ENCODE measurements at regions not wholly inside any gene's neighbourhood (a gene's known extent, or its start where the extent isn't known, plus 50 kb on each side); places are given as distances from the start of the nearest gene placed in this dataset.

- POLR2A ChIA-PET = no interaction called here
- H3K4me1 ChIP-seq (ENCODE audit: control insufficient read depth, insufficient read depth, low read length) = no peaks in the 10 kb centered on the region
- H3K36me3 ChIP-seq (ENCODE audit: control insufficient read depth in 2 of 2, insufficient read depth in 1 of 2, low read length in 2 of 2) = no peaks in the 10 kb centered on the region
These were observed 160.9 kb downstream of the C11orf91 start for GRCh38 chr11:33539751-33540150.

GRCh38 chr11:33538726-33539125 lies 161.9 kb downstream of the C11orf91 start:
- Histone ChIP-seq H3K4me3 (ENCODE audit: low read depth, low read length) (no peak overlapping the region), H3K4me1 (ENCODE audit: control insufficient read depth, insufficient read depth, low read length) (no peaks in the 10 kb centered on the region), H3K9me3 (ENCODE audit: control insufficient read depth, insufficient read depth, low read depth, low read length) (no peaks in the 10 kb centered on the region), H3K36me3 (ENCODE audit: control insufficient read depth in 2 of 2, insufficient read depth in 1 of 2, low read length in 2 of 2) (no peaks in the 10 kb centered on the region), H3K27ac (ENCODE audit: extremely low read depth, low read depth, low read length) (no peak overlapping the region)
- TF ChIP-seq GFI1B (tag by site-specific recombination; IDR thresholded peaks at IDR 0.05) (no peak), GLI2 (tag by site-specific recombination; IDR thresholded peaks at IDR 0.05; ENCODE audit: borderline replicate concordance, low read depth) (no peak), ZNF610 (tag by site-specific recombination; IDR thresholded peaks at IDR 0.05; ENCODE audit: borderline replicate concordance) (no peak), PATZ1 (tag by site-specific recombination; IDR thresholded peaks at IDR 0.05) (no peak), ZNF148 (tag by site-specific recombination; IDR thresholded peaks at IDR 0.05; ENCODE audit: borderline replicate concordance) (no peak), ZNF24 (tag by site-specific recombination; IDR thresholded peaks at IDR 0.05) (no peak)
- ChIA-PET POLR2A (no interaction called here), CTCF (no interaction called here)

More at GRCh38 chr11:33539751-33540150, 160.9 kb downstream of the C11orf91 start:
- Histone ChIP-seq H3K4me3 (ENCODE audit: low read depth, low read length) (no peak overlapping the region), H3K9me3 (ENCODE audit: control insufficient read depth, insufficient read depth, low read depth, low read length) (no peaks in the 10 kb centered on the region), H3K27ac (ENCODE audit: extremely low read depth, low read depth, low read length) (no peak overlapping the region)
- CTCF ChIA-PET = no interaction called here
- TF ChIP-seq RBAK (tag by site-specific recombination; IDR thresholded peaks at IDR 0.05) = no peak
- no peak for TF ChIP-seq YY2 (tag by site-specific recombination; IDR thresholded peaks at IDR 0.05)
- no peak for TF ChIP-seq ZNF416 (tag by site-specific recombination; IDR thresholded peaks at IDR 0.05)
- no peak for TF ChIP-seq ZNF610 (tag by site-specific recombination; IDR thresholded peaks at IDR 0.05; ENCODE audit: borderline replicate concordance)
- no peak for TF ChIP-seq ZBTB7A (tag by site-specific recombination; IDR thresholded peaks at IDR 0.05; ENCODE audit: low read depth)
- TF ChIP-seq ZNF404 (tag by site-specific recombination; IDR thresholded peaks at IDR 0.05) = no peak
- no peak for TF ChIP-seq PRDM2 (tag by site-specific recombination; IDR thresholded peaks at IDR 0.05; ENCODE audit: borderline replicate concordance)

Data from HEK293 (cell line).